SK-N-SH treated with all-trans-retinoic acid at 6 μM for 48 hours (cell line): ENCODE measurements at regions not wholly inside any gene's neighbourhood (a gene's known extent, or its start where the extent isn't known, plus 50 kb on each side); places are given as distances from the start of the nearest gene placed in this dataset.
"Not testable (repeated sequence)": the region's sequence is repeated elsewhere in the genome, so short reads cannot be mapped to it uniquely, and the experiment has no call there.

ENCODE experiments used
- ARNTL ChIP-seq: fragments of 450-650 bp; formaldehyde crosslinking; IDR thresholded peaks from 2 replicates; pipeline ENCODE4 v1.5.0; 2020; ENCODE audit warnings: low read depth, mild to moderate bottlenecking, moderate library complexity, borderline replicate concordance
- RARB ChIP-seq: fragments of 250-450 bp; sonication (Bioruptor Pico); IDR thresholded peaks from 2 replicates; pipeline ENCODE4 v1.8.0; 2021; ENCODE audit warnings: mild to moderate bottlenecking, moderate library complexity
- SNAI2 ChIP-seq: fragments of 250-450 bp; sonication (Bioruptor Pico); IDR thresholded peaks from 2 replicates; pipeline ENCODE4 v1.5.0; 2020; ENCODE audit warnings: mild to moderate bottlenecking, moderate library complexity
- ZFP30 ChIP-seq: fragments of 450-650 bp; formaldehyde crosslinking; IDR thresholded peaks from 2 replicates; pipeline ENCODE4 v1.5.0; 2022; ENCODE audit warnings: mild to moderate bottlenecking, moderate library complexity
- ZNF8 ChIP-seq: fragments of 450-650 bp; formaldehyde crosslinking; IDR thresholded peaks from 2 replicates; pipeline ENCODE4 v1.5.0; 2020; ENCODE audit warnings: mild to moderate bottlenecking, moderate library complexity
- TF ChIP-seq, protein P1 (sequence below): fragments of 250-450 bp; sonication (Bioruptor Pico); IDR thresholded peaks from 2 replicates; pipeline ENCODE4 v1.5.1; 2021; ENCODE audit warnings: mild to moderate bottlenecking, moderate library complexity
- TF ChIP-seq, protein P2 (sequence below): fragments of 250-450 bp; sonication (Bioruptor Pico); IDR thresholded peaks from 2 replicates; pipeline ENCODE4 v1.8.0; 2020; ENCODE audit warnings: mild to moderate bottlenecking, moderate library complexity, borderline replicate concordance
- TF ChIP-seq, protein P3 (sequence below): fragments of 250-450 bp; sonication (Bioruptor Pico); IDR thresholded peaks from 2 replicates; pipeline ENCODE4 v1.5.1; 2020; ENCODE audit warnings: low read depth, mild to moderate bottlenecking, moderate library complexity

DNA sequence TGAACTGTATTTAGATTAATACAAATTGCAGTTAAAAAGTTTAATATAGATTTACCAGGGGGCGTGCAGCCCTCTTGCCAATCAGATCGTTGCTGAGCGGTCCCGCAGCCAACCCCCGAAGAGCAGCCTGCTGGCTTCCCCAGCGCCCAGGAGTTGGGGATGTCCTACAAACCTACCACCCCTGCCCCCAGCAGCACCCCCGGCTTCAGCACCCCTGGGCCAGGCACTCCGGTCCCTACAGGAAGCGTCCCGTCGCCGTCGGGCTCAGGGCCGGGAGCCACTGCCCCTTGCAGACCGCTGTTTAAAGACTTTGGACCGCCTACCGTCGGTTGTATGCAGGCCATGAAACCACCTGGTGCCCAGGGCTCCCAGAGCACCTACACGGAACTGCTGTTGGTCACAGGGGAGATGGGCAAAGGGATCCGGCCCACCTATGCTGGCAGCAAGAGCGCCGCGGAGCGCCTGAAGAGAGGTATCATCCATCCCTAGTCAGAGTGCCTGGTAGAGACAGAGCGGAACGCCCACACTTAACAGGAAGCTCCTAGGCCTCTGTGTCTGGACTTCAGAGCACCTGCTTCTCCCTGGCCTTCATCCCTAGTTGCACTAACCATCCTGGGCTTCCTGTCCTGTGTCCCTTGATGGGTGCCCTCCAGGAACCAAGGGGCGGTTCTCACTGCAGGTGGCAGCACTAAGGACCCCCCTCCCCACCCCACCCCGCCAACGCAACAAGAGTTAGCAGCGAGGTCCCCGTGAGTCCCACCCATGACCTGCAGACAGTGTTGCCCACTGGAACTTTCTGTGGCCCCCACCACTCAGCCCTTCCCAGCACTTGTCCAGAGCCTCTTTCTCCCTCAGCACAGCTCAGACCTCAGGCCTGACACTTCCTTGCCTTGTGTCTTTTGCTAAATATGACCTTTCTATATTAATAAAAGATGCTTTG lies 91.5 kb upstream of the ZNG1F start:
- TF ChIP-seq SNAI2 (CRISPR knock-in tag); ZNF8; ARNTL (CRISPR knock-in tag); RARB (CRISPR knock-in tag); ZFP30 (CRISPR knock-in tag): not testable (repeated sequence)
- TF ChIP-seq, protein P1, sequence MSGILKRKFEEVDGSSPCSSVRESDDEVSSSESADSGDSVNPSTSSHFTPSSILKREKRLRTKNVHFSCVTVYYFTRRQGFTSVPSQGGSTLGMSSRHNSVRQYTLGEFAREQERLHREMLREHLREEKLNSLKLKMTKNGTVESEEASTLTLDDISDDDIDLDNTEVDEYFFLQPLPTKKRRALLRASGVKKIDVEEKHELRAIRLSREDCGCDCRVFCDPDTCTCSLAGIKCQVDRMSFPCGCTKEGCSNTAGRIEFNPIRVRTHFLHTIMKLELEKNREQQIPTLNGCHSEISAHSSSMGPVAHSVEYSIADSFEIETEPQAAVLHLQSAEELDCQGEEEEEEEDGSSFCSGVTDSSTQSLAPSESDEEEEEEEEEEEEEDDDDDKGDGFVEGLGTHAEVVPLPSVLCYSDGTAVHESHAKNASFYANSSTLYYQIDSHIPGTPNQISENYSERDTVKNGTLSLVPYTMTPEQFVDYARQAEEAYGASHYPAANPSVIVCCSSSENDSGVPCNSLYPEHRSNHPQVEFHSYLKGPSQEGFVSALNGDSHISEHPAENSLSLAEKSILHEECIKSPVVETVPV (CRISPR knock-in tag), result not testable (repeated sequence)
- TF ChIP-seq, protein P2, sequence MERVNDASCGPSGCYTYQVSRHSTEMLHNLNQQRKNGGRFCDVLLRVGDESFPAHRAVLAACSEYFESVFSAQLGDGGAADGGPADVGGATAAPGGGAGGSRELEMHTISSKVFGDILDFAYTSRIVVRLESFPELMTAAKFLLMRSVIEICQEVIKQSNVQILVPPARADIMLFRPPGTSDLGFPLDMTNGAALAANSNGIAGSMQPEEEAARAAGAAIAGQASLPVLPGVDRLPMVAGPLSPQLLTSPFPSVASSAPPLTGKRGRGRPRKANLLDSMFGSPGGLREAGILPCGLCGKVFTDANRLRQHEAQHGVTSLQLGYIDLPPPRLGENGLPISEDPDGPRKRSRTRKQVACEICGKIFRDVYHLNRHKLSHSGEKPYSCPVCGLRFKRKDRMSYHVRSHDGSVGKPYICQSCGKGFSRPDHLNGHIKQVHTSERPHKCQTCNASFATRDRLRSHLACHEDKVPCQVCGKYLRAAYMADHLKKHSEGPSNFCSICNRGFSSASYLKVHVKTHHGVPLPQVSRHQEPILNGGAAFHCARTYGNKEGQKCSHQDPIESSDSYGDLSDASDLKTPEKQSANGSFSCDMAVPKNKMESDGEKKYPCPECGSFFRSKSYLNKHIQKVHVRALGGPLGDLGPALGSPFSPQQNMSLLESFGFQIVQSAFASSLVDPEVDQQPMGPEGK (CRISPR knock-in tag), result not testable (repeated sequence)
- TF ChIP-seq, protein P3, sequence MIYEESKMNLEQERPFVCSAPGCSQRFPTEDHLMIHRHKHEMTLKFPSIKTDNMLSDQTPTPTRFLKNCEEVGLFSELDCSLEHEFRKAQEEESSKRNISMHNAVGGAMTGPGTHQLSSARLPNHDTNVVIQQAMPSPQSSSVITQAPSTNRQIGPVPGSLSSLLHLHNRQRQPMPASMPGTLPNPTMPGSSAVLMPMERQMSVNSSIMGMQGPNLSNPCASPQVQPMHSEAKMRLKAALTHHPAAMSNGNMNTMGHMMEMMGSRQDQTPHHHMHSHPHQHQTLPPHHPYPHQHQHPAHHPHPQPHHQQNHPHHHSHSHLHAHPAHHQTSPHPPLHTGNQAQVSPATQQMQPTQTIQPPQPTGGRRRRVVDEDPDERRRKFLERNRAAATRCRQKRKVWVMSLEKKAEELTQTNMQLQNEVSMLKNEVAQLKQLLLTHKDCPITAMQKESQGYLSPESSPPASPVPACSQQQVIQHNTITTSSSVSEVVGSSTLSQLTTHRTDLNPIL (CRISPR knock-in tag), result not testable (repeated sequence)
